Myocyte (in vitro differentiated cells): ENCODE measurements at regions not wholly inside any gene's neighbourhood (a gene's known extent, or its start where the extent isn't known, plus 50 kb on each side); places are given as distances from the start of the nearest gene placed in this dataset.
"Not testable (repeated sequence)": the region's sequence is repeated elsewhere in the genome, so short reads cannot be mapped to it uniquely, and the experiment has no call there.

Source experiments
- DNase-seq: peaks from one replicate; pipeline ENCODE4 v3.0.0-alpha.2; 2012; ENCODE audit warnings: low read depth

GRCh38 chr13:88384542-88384941 is 713.4 kb downstream of the SLITRK5 start:
- no peak for DNase-seq

GRCh38 chr13:88395804-88396203 is 724.6 kb downstream of the SLITRK5 start:
- no peak for DNase-seq

- no peak for DNase-seq
Measured at GRCh38 chr13:88411696-88412095, 740.5 kb downstream of the SLITRK5 start.

- no peak for DNase-seq
Measured at GRCh38 chr13:88417801-88418200, 746.6 kb downstream of the SLITRK5 start.

GRCh38 chr13:88424463-88424862 is 753.3 kb downstream of the SLITRK5 start:
- DNase-seq, result no peak

- DNase-seq, result no peak
Measured at GRCh38 chr13:88426661-88427060, 755.5 kb downstream of the SLITRK5 start.

- DNase-seq, result no peak
Measured at GRCh38 chr13:88429862-88430261, 758.7 kb downstream of the SLITRK5 start.

- no peak for DNase-seq
Measured at GRCh38 chr13:88434953-88435352, 763.8 kb downstream of the SLITRK5 start.

GRCh38 chr13:88436974-88437373 is 765.8 kb downstream of the SLITRK5 start:
- no peak for DNase-seq

GRCh38 chr13:88450515-88450914 is 779.3 kb downstream of the SLITRK5 start:
- no peak for DNase-seq

GRCh38 chr13:88456151-88456550 is 785.0 kb downstream of the SLITRK5 start:
- DNase-seq, result no peak

- DNase-seq, result no peak
Measured at GRCh38 chr13:88459331-88459730, 788.2 kb downstream of the SLITRK5 start.

- DNase-seq, result no peak
Measured at GRCh38 chr13:88461272-88462009, 790.3 kb downstream of the SLITRK5 start.

- no peak for DNase-seq
Measured at GRCh38 chr13:88464851-88465250, 793.7 kb downstream of the SLITRK5 start.

GRCh38 chr13:88472316-88472715 is 801.1 kb downstream of the SLITRK5 start:
- no peak for DNase-seq

- no peak for DNase-seq
Measured at GRCh38 chr13:88483202-88483601, 812.0 kb downstream of the SLITRK5 start.

GRCh38 chr13:88507909-88508308 is 836.7 kb downstream of the SLITRK5 start:
- no peak for DNase-seq

- not testable (repeated sequence) for DNase-seq
Measured at GRCh38 chr13:88512993-88513392, 841.8 kb downstream of the SLITRK5 start.

- DNase-seq, result no peak
Measured at GRCh38 chr13:88526186-88526852, 855.1 kb downstream of the SLITRK5 start.

- no peak for DNase-seq
Measured at GRCh38 chr13:88526853-88527215, 855.7 kb downstream of the SLITRK5 start.

GRCh38 chr13:88541994-88542393 is 870.8 kb downstream of the SLITRK5 start:
- no peak for DNase-seq

GRCh38 chr13:88544836-88545235 is 873.7 kb downstream of the SLITRK5 start:
- DNase-seq, result no peak

- DNase-seq, result no peak
Measured at GRCh38 chr13:88552966-88553365, 881.8 kb downstream of the SLITRK5 start.
